ENCODE measurements at regions not wholly inside any gene's neighbourhood (a gene's known extent, or its start where the extent isn't known, plus 50 kb on each side); places are given as distances from the start of the nearest gene placed in this dataset.

DNA sequence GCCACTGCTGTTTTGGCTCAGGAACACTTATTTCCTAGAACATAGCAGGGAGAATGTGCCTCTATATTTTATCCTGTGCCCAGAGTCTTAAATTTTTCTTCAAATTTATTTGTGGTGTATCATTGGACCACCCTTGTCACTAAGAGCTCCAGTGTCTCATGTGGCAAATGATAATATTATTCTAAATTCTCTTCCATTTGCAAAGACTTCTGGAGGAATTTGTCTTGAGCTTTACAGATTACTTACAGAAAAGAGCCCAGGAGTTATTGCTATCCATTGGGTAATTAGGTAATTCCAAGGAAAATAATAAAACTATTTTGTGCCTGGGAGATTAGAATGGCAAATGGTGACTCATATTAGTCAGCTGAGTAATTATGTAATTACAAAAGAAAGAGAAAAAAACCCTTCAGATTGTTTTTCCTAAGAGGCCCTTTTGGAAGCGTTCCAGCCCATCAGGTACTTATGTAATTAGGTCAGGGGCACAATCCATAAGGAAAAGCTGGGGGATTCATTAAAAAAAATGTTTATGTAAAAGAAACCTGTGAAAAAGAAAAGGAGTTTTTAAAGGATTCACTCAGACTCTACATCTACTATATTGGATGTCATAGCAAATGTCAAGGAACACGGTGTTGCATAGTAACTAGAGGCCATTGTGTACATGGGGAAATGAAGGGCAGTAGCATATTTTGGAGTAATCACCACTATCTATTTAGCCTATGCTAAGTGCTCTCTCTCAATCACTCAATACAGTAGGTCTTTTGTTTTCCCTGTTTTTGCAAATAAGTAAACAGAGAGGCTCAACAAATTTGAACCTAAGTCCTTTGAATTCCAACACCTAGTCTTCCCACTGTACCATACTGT is 380.9 kb upstream of the RARB start (continued):
- TF ChIP-seq EZH2 (IDR thresholded peaks at IDR 0.05; ENCODE audit: low read depth, low read length, severe bottlenecking) = no peak
- TF ChIP-seq CHD1 (IDR thresholded peaks at IDR 0.05; ENCODE audit: low read depth, low read length) = no peak
- no peak for TF ChIP-seq TEAD4 (IDR thresholded peaks at IDR 0.05; ENCODE audit: low read depth, low read length)
- TF ChIP-seq HDAC2 (IDR thresholded peaks at IDR 0.05; ENCODE audit: borderline replicate concordance in 1 of 2, low read depth in 2 of 2, low read length in 2 of 2) = no peak
- TF ChIP-seq RAD21 (IDR thresholded peaks at IDR 0.05 in 1 of 2, conservative IDR thresholded peaks at IDR 0.05 in 1 of 2; ENCODE audit: low read depth in 2 of 2, low read length in 2 of 2) = no peak
- TF ChIP-seq, protein P1, sequence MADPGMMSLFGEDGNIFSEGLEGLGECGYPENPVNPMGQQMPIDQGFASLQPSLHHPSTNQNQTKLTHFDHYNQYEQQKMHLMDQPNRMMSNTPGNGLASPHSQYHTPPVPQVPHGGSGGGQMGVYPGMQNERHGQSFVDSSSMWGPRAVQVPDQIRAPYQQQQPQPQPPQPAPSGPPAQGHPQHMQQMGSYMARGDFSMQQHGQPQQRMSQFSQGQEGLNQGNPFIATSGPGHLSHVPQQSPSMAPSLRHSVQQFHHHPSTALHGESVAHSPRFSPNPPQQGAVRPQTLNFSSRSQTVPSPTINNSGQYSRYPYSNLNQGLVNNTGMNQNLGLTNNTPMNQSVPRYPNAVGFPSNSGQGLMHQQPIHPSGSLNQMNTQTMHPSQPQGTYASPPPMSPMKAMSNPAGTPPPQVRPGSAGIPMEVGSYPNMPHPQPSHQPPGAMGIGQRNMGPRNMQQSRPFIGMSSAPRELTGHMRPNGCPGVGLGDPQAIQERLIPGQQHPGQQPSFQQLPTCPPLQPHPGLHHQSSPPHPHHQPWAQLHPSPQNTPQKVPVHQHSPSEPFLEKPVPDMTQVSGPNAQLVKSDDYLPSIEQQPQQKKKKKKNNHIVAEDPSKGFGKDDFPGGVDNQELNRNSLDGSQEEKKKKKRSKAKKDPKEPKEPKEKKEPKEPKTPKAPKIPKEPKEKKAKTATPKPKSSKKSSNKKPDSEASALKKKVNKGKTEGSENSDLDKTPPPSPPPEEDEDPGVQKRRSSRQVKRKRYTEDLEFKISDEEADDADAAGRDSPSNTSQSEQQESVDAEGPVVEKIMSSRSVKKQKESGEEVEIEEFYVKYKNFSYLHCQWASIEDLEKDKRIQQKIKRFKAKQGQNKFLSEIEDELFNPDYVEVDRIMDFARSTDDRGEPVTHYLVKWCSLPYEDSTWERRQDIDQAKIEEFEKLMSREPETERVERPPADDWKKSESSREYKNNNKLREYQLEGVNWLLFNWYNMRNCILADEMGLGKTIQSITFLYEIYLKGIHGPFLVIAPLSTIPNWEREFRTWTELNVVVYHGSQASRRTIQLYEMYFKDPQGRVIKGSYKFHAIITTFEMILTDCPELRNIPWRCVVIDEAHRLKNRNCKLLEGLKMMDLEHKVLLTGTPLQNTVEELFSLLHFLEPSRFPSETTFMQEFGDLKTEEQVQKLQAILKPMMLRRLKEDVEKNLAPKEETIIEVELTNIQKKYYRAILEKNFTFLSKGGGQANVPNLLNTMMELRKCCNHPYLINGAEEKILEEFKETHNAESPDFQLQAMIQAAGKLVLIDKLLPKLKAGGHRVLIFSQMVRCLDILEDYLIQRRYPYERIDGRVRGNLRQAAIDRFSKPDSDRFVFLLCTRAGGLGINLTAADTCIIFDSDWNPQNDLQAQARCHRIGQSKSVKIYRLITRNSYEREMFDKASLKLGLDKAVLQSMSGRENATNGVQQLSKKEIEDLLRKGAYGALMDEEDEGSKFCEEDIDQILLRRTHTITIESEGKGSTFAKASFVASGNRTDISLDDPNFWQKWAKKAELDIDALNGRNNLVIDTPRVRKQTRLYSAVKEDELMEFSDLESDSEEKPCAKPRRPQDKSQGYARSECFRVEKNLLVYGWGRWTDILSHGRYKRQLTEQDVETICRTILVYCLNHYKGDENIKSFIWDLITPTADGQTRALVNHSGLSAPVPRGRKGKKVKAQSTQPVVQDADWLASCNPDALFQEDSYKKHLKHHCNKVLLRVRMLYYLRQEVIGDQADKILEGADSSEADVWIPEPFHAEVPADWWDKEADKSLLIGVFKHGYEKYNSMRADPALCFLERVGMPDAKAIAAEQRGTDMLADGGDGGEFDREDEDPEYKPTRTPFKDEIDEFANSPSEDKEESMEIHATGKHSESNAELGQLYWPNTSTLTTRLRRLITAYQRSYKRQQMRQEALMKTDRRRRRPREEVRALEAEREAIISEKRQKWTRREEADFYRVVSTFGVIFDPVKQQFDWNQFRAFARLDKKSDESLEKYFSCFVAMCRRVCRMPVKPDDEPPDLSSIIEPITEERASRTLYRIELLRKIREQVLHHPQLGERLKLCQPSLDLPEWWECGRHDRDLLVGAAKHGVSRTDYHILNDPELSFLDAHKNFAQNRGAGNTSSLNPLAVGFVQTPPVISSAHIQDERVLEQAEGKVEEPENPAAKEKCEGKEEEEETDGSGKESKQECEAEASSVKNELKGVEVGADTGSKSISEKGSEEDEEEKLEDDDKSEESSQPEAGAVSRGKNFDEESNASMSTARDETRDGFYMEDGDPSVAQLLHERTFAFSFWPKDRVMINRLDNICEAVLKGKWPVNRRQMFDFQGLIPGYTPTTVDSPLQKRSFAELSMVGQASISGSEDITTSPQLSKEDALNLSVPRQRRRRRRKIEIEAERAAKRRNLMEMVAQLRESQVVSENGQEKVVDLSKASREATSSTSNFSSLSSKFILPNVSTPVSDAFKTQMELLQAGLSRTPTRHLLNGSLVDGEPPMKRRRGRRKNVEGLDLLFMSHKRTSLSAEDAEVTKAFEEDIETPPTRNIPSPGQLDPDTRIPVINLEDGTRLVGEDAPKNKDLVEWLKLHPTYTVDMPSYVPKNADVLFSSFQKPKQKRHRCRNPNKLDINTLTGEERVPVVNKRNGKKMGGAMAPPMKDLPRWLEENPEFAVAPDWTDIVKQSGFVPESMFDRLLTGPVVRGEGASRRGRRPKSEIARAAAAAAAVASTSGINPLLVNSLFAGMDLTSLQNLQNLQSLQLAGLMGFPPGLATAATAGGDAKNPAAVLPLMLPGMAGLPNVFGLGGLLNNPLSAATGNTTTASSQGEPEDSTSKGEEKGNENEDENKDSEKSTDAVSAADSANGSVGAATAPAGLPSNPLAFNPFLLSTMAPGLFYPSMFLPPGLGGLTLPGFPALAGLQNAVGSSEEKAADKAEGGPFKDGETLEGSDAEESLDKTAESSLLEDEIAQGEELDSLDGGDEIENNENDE (IDR thresholded peaks at IDR 0.05; ENCODE audit: insufficient replicate concordance, low read length) = no peak
- TF ChIP-seq SP2 (IDR thresholded peaks at IDR 0.05; ENCODE audit: low read length) = no peak

Data from H1 (cell line).